Central memory CD4-positive, alpha-beta T cell (primary cell): ENCODE measurements at regions not wholly inside any gene's neighbourhood (a gene's known extent, or its start where the extent isn't known, plus 50 kb on each side); places are given as distances from the start of the nearest gene placed in this dataset.
"Not testable (repeated sequence)": the region's sequence is repeated elsewhere in the genome, so short reads cannot be mapped to it uniquely, and the experiment has no call there.

Experiments used
- DNase-seq: peaks from one replicate; pipeline ENCODE4 v3.0.0; 2022

- DNase-seq = no peak
These were observed 222.8 kb upstream of the PRKCQ start for GRCh38 chr10:6802759-6803426.

- DNase-seq = no peak
These were observed 216.2 kb upstream of the PRKCQ start for GRCh38 chr10:6796231-6796630.

- no peak for DNase-seq
These were observed 215.5 kb upstream of the PRKCQ start for GRCh38 chr10:6795541-6795940.

- DNase-seq = not testable (repeated sequence)
These were observed 214.8 kb upstream of the PRKCQ start for GRCh38 chr10:6794841-6795240.

GRCh38 chr10:6794441-6794840, 214.4 kb upstream of the PRKCQ start:
- DNase-seq = no peak

GRCh38 chr10:6788731-6789130, 208.7 kb upstream of the PRKCQ start:
- no peak for DNase-seq

GRCh38 chr10:6788231-6788630, 208.2 kb upstream of the PRKCQ start:
- no peak for DNase-seq

- DNase-seq = no peak
These were observed 207.6 kb upstream of the PRKCQ start for GRCh38 chr10:6787718-6788117.

GRCh38 chr10:6787091-6787490, 207.0 kb upstream of the PRKCQ start:
- DNase-seq = no peak

GRCh38 chr10:6786579-6787031, 206.5 kb upstream of the PRKCQ start:
- no peak for DNase-seq

- not testable (repeated sequence) for DNase-seq
These were observed 204.4 kb upstream of the PRKCQ start for GRCh38 chr10:6784429-6784828.

- no peak for DNase-seq
These were observed 203.4 kb upstream of the PRKCQ start for GRCh38 chr10:6783471-6783870.

GRCh38 chr10:6782378-6782777, 202.3 kb upstream of the PRKCQ start:
- no peak for DNase-seq

- no peak for DNase-seq
These were observed 201.2 kb upstream of the PRKCQ start for GRCh38 chr10:6781133-6781770.

GRCh38 chr10:6780008-6780677, 200.1 kb upstream of the PRKCQ start:
- DNase-seq = no peak

GRCh38 chr10:6778992-6779701, 199.1 kb upstream of the PRKCQ start:
- DNase-seq = no peak

- DNase-seq = no peak
These were observed 196.1 kb upstream of the PRKCQ start for GRCh38 chr10:6776170-6776569.

GRCh38 chr10:6774406-6774805, 194.3 kb upstream of the PRKCQ start:
- no peak for DNase-seq

- no peak for DNase-seq
These were observed 191.3 kb upstream of the PRKCQ start for GRCh38 chr10:6771331-6771730.

- DNase-seq = no peak
These were observed 190.8 kb upstream of the PRKCQ start for GRCh38 chr10:6770846-6771245.

- no peak for DNase-seq
These were observed 189.8 kb upstream of the PRKCQ start for GRCh38 chr10:6769704-6770417.

- DNase-seq = no peak
These were observed 186.2 kb upstream of the PRKCQ start for GRCh38 chr10:6766131-6766801.
